ENCODE measurements at regions not wholly inside any gene's neighbourhood (a gene's known extent, or its start where the extent isn't known, plus 50 kb on each side); places are given as distances from the start of the nearest gene placed in this dataset.

GRCh38 chr2:117308861-117309770 is 505.4 kb upstream of the DDX18 start:
- no peak overlapping the region for H3K27ac Mint-ChIP-seq
- no peaks in the 10 kb centered on the region for H3K27me3 Mint-ChIP-seq
- ChIA-PET POLR2A (no interaction called here), CTCF (no interaction called here)
- DNase-seq = no peak
- intact Hi-C loops (cut with micrococcal nuclease) = no loop called here
- H3K9me3 Mint-ChIP-seq = peaks cover 4% of the 10 kb centered on the region
- no peak for ATAC-seq (ENCODE audit: low read depth)
- no peak overlapping the region for H3K4me3 Mint-ChIP-seq
- no peaks in the 10 kb centered on the region for H3K4me1 Mint-ChIP-seq
- no peak for TF ChIP-seq CTCF (IDR thresholded peaks at IDR 0.05)
- H3K36me3 Mint-ChIP-seq (ENCODE audit: low read depth) = no peaks in the 10 kb centered on the region

- no peak for DNase-seq
- POLR2A ChIA-PET = no interaction called here
- peaks cover 2% of the 10 kb centered on the region for H3K9me3 Mint-ChIP-seq
- CTCF ChIA-PET = no interaction called here
- no peak for ATAC-seq (ENCODE audit: low read depth)
- H3K4me3 Mint-ChIP-seq = no peak overlapping the region
- H3K27me3 Mint-ChIP-seq = no peaks in the 10 kb centered on the region
- H3K36me3 Mint-ChIP-seq (ENCODE audit: low read depth) = no peaks in the 10 kb centered on the region
- H3K27ac Mint-ChIP-seq = no peak overlapping the region
- intact Hi-C loops (cut with micrococcal nuclease) = no loop called here
- no peaks in the 10 kb centered on the region for H3K4me1 Mint-ChIP-seq
- TF ChIP-seq CTCF (IDR thresholded peaks at IDR 0.05) = no peak
These were observed 492.7 kb upstream of the DDX18 start for GRCh38 chr2:117321816-117322215.

- H3K27me3 Mint-ChIP-seq = no peaks in the 10 kb centered on the region
- TF ChIP-seq CTCF (IDR thresholded peaks at IDR 0.05) = no peak
- H3K4me1 Mint-ChIP-seq = no peaks in the 10 kb centered on the region
- no peak overlapping the region for H3K27ac Mint-ChIP-seq
- no peak for DNase-seq
- intact Hi-C loops (cut with micrococcal nuclease) = no loop called here
- POLR2A ChIA-PET = no interaction called here
- H3K4me3 Mint-ChIP-seq = no peak overlapping the region
- ATAC-seq (ENCODE audit: low read depth) = no peak
- CTCF ChIA-PET = no interaction called here
- H3K36me3 Mint-ChIP-seq (ENCODE audit: low read depth) = no peaks in the 10 kb centered on the region
- peaks cover 2% of the 10 kb centered on the region for H3K9me3 Mint-ChIP-seq
These were observed 491.2 kb upstream of the DDX18 start for GRCh38 chr2:117323331-117323730.

- Mint-ChIP-seq H3K9me3 (peaks cover 1% of the 10 kb centered on the region), H3K27me3 (no peaks in the 10 kb centered on the region), H3K36me3 (ENCODE audit: low read depth) (no peaks in the 10 kb centered on the region), H3K4me3 (no peak overlapping the region), H3K27ac (no peak overlapping the region), H3K4me1 (no peaks in the 10 kb centered on the region)
- intact Hi-C loops (cut with micrococcal nuclease) = no loop called here
- DNase-seq = no peak
- POLR2A ChIA-PET = no interaction called here
- CTCF ChIA-PET = no interaction called here
- no peak for ATAC-seq (ENCODE audit: low read depth)
- TF ChIP-seq CTCF (IDR thresholded peaks at IDR 0.05) = no peak
These were observed 483.9 kb upstream of the DDX18 start for GRCh38 chr2:117330641-117331040.

- POLR2A ChIA-PET = no interaction called here
- H3K4me1 Mint-ChIP-seq = no peaks in the 10 kb centered on the region
- H3K9me3 Mint-ChIP-seq = peaks cover 10% of the 10 kb centered on the region
- CTCF ChIA-PET = no interaction called here
- no peak for TF ChIP-seq CTCF (IDR thresholded peaks at IDR 0.05)
- ATAC-seq (ENCODE audit: low read depth) (no peak), DNase-seq (no peak)
- H3K27me3 Mint-ChIP-seq = no peaks in the 10 kb centered on the region
- H3K4me3 Mint-ChIP-seq = no peak overlapping the region
- no peaks in the 10 kb centered on the region for H3K36me3 Mint-ChIP-seq (ENCODE audit: low read depth)
- intact Hi-C loops (cut with micrococcal nuclease) = no loop called here
- no peak overlapping the region for H3K27ac Mint-ChIP-seq
These were observed 478.5 kb upstream of the DDX18 start for GRCh38 chr2:117335967-117336366.
